Body of pancreas (tissue), 4 donors: ENCODE measurements at regions not wholly inside any gene's neighbourhood (a gene's known extent, or its start where the extent isn't known, plus 50 kb on each side); places are given as distances from the start of the nearest gene placed in this dataset.

Experiments
- POLR2A ChIP-seq, 3 donors: fragments of 450-650 bp; IDR thresholded peaks; one replicate each; pipeline ENCODE4 v1.6.1; 2016; ENCODE audit warnings: antibody characterized with exemption in 3 of 3, mild to moderate bottlenecking in 2 of 3
- TF ChIP-seq, protein P1 (sequence below), 7 experiments: fragments of 450-650 bp in 4 of 7; fragments of 200-600 bp in 3 of 7; sonication (generic) in 3 of 7; IDR thresholded peaks; one replicate each; pipeline ENCODE4 v1.5.1; 2016 to 2019; ENCODE audit warnings: antibody characterized with exemption in 7 of 7

- TF ChIP-seq, protein P1, sequence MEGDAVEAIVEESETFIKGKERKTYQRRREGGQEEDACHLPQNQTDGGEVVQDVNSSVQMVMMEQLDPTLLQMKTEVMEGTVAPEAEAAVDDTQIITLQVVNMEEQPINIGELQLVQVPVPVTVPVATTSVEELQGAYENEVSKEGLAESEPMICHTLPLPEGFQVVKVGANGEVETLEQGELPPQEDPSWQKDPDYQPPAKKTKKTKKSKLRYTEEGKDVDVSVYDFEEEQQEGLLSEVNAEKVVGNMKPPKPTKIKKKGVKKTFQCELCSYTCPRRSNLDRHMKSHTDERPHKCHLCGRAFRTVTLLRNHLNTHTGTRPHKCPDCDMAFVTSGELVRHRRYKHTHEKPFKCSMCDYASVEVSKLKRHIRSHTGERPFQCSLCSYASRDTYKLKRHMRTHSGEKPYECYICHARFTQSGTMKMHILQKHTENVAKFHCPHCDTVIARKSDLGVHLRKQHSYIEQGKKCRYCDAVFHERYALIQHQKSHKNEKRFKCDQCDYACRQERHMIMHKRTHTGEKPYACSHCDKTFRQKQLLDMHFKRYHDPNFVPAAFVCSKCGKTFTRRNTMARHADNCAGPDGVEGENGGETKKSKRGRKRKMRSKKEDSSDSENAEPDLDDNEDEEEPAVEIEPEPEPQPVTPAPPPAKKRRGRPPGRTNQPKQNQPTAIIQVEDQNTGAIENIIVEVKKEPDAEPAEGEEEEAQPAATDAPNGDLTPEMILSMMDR (IDR thresholded peaks at IDR 0.05), result no peak
- TF ChIP-seq POLR2A (IDR thresholded peaks at IDR 0.05), result no peak
Observed at GRCh38 chr2:18791172-18791797, 201.9 kb upstream of the NT5C1B start.
